Fibroblast of peridontal ligament (primary cell): ENCODE measurements at regions not wholly inside any gene's neighbourhood (a gene's known extent, or its start where the extent isn't known, plus 50 kb on each side); places are given as distances from the start of the nearest gene placed in this dataset.
"Not testable (repeated sequence)": the region's sequence is repeated elsewhere in the genome, so short reads cannot be mapped to it uniquely, and the experiment has no call there.

Experiments
- DNase-seq: peaks from one replicate; pipeline ENCODE4 v3.0.0-alpha.2; 2010; ENCODE audit errors: extremely low read depth

GRCh38 chr18:60062831-60063230, 163.0 kb downstream of the PMAIP1 start:
- DNase-seq: not testable (repeated sequence)

- no peak for DNase-seq
Measured at GRCh38 chr18:60062396-60062795, 162.6 kb downstream of the PMAIP1 start.

GRCh38 chr18:60060578-60060977, 160.8 kb downstream of the PMAIP1 start:
- DNase-seq: no peak

GRCh38 chr18:60060026-60060425, 160.2 kb downstream of the PMAIP1 start:
- no peak for DNase-seq

GRCh38 chr18:60059216-60059615, 159.4 kb downstream of the PMAIP1 start:
- no peak for DNase-seq

- DNase-seq: peak; percentile 90
Measured at GRCh38 chr18:60053747-60054304, 154.0 kb downstream of the PMAIP1 start.

GRCh38 chr18:60050821-60051220, 151.0 kb downstream of the PMAIP1 start:
- no peak for DNase-seq

- DNase-seq: no peak
Measured at GRCh38 chr18:60049172-60049571, 149.4 kb downstream of the PMAIP1 start.

GRCh38 chr18:60047556-60047955, 147.8 kb downstream of the PMAIP1 start:
- peak; percentile 46 for DNase-seq

- peak; percentile 83 for DNase-seq
Measured at GRCh38 chr18:60044290-60045006, 144.7 kb downstream of the PMAIP1 start.

- peak; percentile 34 for DNase-seq
Measured at GRCh38 chr18:60040971-60041370, 141.2 kb downstream of the PMAIP1 start.

GRCh38 chr18:60038731-60039130, 138.9 kb downstream of the PMAIP1 start:
- peak; percentile 59 for DNase-seq

GRCh38 chr18:60027397-60027796, 127.6 kb downstream of the PMAIP1 start:
- DNase-seq: no peak

GRCh38 chr18:60024857-60025256, 125.1 kb downstream of the PMAIP1 start:
- DNase-seq: peak; percentile 18

- DNase-seq: no peak
Measured at GRCh38 chr18:60024345-60024744, 124.5 kb downstream of the PMAIP1 start.

- peak; percentile 19 for DNase-seq
Measured at GRCh38 chr18:60022671-60023276, 123.0 kb downstream of the PMAIP1 start.

- no peak for DNase-seq
Measured at GRCh38 chr18:60021556-60021955, 121.8 kb downstream of the PMAIP1 start.

GRCh38 chr18:60020107-60020925, 120.5 kb downstream of the PMAIP1 start:
- peak; percentile 80 for DNase-seq

- DNase-seq: peak; percentile 83
Measured at GRCh38 chr18:60019463-60019840, 119.7 kb downstream of the PMAIP1 start.

GRCh38 chr18:60018618-60019462, 119.0 kb downstream of the PMAIP1 start:
- peak; percentile 45 for DNase-seq

- not testable (repeated sequence) for DNase-seq
Measured at GRCh38 chr18:60018134-60018533, 118.3 kb downstream of the PMAIP1 start.
